ENCODE measurements at regions not wholly inside any gene's neighbourhood (a gene's known extent, or its start where the extent isn't known, plus 50 kb on each side); places are given as distances from the start of the nearest gene placed in this dataset.
A peak's percentile ranks its signal among the peaks of the same experiment; 100 is the strongest.

- Mint-ChIP-seq H3K4me3 (no peak overlapping the region), H3K9me3 (no peaks in the 10 kb centered on the region), H3K4me1 (peaks cover 29% of the 10 kb centered on the region), H3K27me3 (ENCODE audit: low read depth, poor library complexity) (no peaks in the 10 kb centered on the region), H3K27ac (peak overlapping the region; percentile 87), H3K36me3 (ENCODE audit: low read depth) (no peaks in the 10 kb centered on the region)
- no peak for DNase-seq
- no peak for TF ChIP-seq CTCF (IDR thresholded peaks at IDR 0.05)
Observed at GRCh38 chr6:93784794-93785693, 365.7 kb upstream of the EPHA7 start.

GRCh38 chr6:93779086-93779841, 359.9 kb upstream of the EPHA7 start:
- Mint-ChIP-seq H3K4me1 (peaks cover 13% of the 10 kb centered on the region), H3K4me3 (no peak overlapping the region), H3K9me3 (no peaks in the 10 kb centered on the region), H3K36me3 (ENCODE audit: low read depth) (no peaks in the 10 kb centered on the region), H3K27ac (no peak overlapping the region), H3K27me3 (ENCODE audit: low read depth, poor library complexity) (no peaks in the 10 kb centered on the region)
- no peak for TF ChIP-seq CTCF (IDR thresholded peaks at IDR 0.05)
- peak; percentile 6 for DNase-seq

GRCh38 chr6:93759190-93759589, 339.8 kb upstream of the EPHA7 start:
- H3K4me1 Mint-ChIP-seq = no peaks in the 10 kb centered on the region
- H3K36me3 Mint-ChIP-seq (ENCODE audit: low read depth) = no peaks in the 10 kb centered on the region
- DNase-seq = no peak
- no peaks in the 10 kb centered on the region for H3K9me3 Mint-ChIP-seq
- H3K27ac Mint-ChIP-seq = no peak overlapping the region
- no peak for TF ChIP-seq CTCF (IDR thresholded peaks at IDR 0.05)
- H3K4me3 Mint-ChIP-seq = no peak overlapping the region
- no peaks in the 10 kb centered on the region for H3K27me3 Mint-ChIP-seq (ENCODE audit: low read depth, poor library complexity)

- Mint-ChIP-seq H3K4me3 (no peak overlapping the region), H3K36me3 (ENCODE audit: low read depth) (no peaks in the 10 kb centered on the region), H3K9me3 (no peaks in the 10 kb centered on the region), H3K27ac (peak overlapping the region; percentile 93), H3K27me3 (ENCODE audit: low read depth, poor library complexity) (no peaks in the 10 kb centered on the region), H3K4me1 (no peaks in the 10 kb centered on the region)
- no peak for TF ChIP-seq CTCF (IDR thresholded peaks at IDR 0.05)
- DNase-seq = no peak
Observed at GRCh38 chr6:93751969-93752368, 332.6 kb upstream of the EPHA7 start.

GRCh38 chr6:93749930-93750329, 330.6 kb upstream of the EPHA7 start:
- Mint-ChIP-seq H3K36me3 (ENCODE audit: low read depth) (no peaks in the 10 kb centered on the region), H3K27ac (no peak overlapping the region), H3K4me1 (no peaks in the 10 kb centered on the region), H3K27me3 (ENCODE audit: low read depth, poor library complexity) (no peaks in the 10 kb centered on the region), H3K4me3 (no peak overlapping the region), H3K9me3 (no peaks in the 10 kb centered on the region)
- no peak for TF ChIP-seq CTCF (IDR thresholded peaks at IDR 0.05)
- DNase-seq = no peak
